ENCODE measurements at regions not wholly inside any gene's neighbourhood (a gene's known extent, or its start where the extent isn't known, plus 50 kb on each side); places are given as distances from the start of the nearest gene placed in this dataset.

DNA sequence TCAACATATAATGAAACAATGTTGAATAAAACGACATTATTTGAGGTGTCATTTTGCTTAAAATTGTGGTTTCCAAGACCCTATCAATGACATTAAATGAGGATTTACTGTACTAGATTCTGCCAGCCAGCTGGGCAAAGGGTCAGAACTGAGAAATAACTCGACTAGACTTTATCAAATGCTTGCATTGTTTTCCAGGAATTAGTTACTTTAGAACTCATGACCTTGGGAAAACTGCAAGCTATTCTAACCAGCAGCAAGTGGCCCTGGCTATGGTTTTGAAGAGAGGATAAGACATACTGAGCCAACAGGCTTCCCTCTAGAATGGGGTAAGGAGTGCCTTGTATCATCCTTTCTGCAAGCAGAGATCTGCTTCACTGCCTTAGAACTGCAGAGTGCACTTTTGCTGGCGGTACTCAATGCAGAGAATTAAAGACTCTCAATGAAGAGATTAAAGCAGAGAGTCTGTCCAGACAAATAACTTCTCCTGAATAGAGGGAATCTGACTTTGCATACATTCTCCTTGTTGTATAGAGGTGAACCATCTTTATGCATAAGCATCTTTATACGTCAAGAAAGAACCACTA, 281.5 kb downstream of the ARL4A start:
- Histone ChIP-seq H3K4me3 (no peak overlapping the region), H3K27me3 (ENCODE audit: insufficient read depth in 3 of 3, low read length in 2 of 3) (no peaks in the 10 kb centered on the region), H3K27ac (no peak overlapping the region), H3K9me3 (no peaks in the 10 kb centered on the region), H3K36me3 (ENCODE audit: insufficient read depth in 1 of 2, low read depth in 1 of 2) (no peaks in the 10 kb centered on the region), H3K4me1 (no peaks in the 10 kb centered on the region)
- no peak for DNase-seq
- no peak for TF ChIP-seq CTCF (IDR thresholded peaks at IDR 0.05)
- 67 to 81% (median 71%) methylated on average over 4 of the region's 4 CpGs for WGBS, 3 donors
- ATAC-seq = no peak
- intact Hi-C loops (cut with DNase I) = no loop called here

DNA sequence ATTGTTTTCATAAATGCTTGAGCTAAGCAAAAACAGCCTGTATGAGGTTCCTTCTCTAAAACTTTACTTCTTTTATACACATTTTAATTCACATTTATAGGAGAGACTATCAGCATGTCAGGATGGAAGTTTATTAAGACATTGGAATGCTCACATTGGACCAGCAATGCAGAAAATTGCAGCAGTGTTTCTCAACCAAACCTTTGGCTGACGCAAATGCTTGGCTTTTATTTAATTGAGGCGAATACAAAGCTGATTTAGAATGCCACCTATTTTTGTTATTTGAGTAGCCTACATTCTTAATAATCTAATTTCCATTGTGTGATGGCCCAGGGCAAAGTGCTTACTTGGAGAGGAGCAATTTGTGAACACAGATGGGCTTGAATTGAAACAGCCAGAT, 283.2 kb downstream of the ARL4A start:
- H3K9me3 ChIP-seq = no peaks in the 10 kb centered on the region
- no peaks in the 10 kb centered on the region for H3K36me3 ChIP-seq (ENCODE audit: insufficient read depth in 1 of 2, low read depth in 1 of 2)
- no peaks in the 10 kb centered on the region for H3K27me3 ChIP-seq (ENCODE audit: insufficient read depth in 3 of 3, low read length in 2 of 3)
- TF ChIP-seq CTCF (IDR thresholded peaks at IDR 0.05) = no peak
- 65 to 86% (median 78%) methylated on average over 2 of the region's 2 CpGs for WGBS, 3 donors
- H3K27ac ChIP-seq = no peak overlapping the region
- no peaks in the 10 kb centered on the region for H3K4me1 ChIP-seq
- ATAC-seq = no peak
- H3K4me3 ChIP-seq = no peak overlapping the region
- intact Hi-C loops (cut with DNase I) = no loop called here
- no peak for DNase-seq

DNA sequence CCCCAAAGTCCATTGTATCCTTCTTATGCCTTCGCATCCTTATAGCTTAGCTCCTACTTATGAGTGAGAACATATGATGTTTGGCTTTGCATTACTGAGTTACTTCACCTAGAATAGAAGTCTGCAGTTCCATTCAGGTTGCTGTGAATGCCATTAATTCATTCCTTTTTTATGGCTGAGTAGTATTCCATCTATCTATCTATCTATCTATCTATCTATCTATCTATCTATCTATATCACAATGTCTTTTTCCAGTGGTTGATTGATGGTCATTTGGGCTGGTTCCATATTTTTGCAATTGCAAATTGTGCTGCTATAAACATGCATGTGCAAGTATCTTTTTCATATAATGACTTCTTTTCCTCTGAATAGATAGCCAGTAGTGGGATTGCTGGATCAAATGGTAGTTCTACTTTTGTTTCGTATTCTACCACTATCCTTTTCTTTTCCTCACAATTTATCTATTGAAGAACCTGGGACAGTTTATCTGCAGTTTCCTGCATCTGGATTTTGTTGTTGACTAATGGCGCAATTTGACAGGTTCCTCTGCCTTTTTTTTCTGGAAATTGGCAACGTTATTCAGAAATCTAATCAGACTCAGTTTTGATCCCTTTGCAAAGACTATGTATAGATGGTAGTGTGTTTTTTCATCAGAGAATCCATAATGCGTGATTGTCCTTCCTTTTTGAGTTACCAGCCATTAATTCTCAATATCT, 287.2 kb downstream of the ARL4A start:
- no peaks in the 10 kb centered on the region for H3K27me3 ChIP-seq (ENCODE audit: insufficient read depth in 3 of 3, low read length in 2 of 3)
- TF ChIP-seq CTCF (IDR thresholded peaks at IDR 0.05) = no peak
- no peak for ATAC-seq
- DNase-seq = no peak
- no peak overlapping the region for H3K27ac ChIP-seq
- H3K9me3 ChIP-seq = no peaks in the 10 kb centered on the region
- H3K36me3 ChIP-seq (ENCODE audit: insufficient read depth in 1 of 2, low read depth in 1 of 2) = no peaks in the 10 kb centered on the region
- WGBS, 3 donors = 88 to 91% (median 91%) methylated on average over 5 of the region's 5 CpGs
- H3K4me1 ChIP-seq = no peaks in the 10 kb centered on the region
- H3K4me3 ChIP-seq = no peak overlapping the region
- intact Hi-C loops (cut with DNase I) = no loop called here

GRCh38 chr7:12975412-12975811, 288.0 kb downstream of the ARL4A start:
- no peak overlapping the region for H3K4me3 ChIP-seq
- H3K27me3 ChIP-seq (ENCODE audit: insufficient read depth in 3 of 3, low read length in 2 of 3) = no peaks in the 10 kb centered on the region
- no peaks in the 10 kb centered on the region for H3K36me3 ChIP-seq (ENCODE audit: insufficient read depth in 1 of 2, low read depth in 1 of 2)
- H3K9me3 ChIP-seq = no peaks in the 10 kb centered on the region
- intact Hi-C loops (cut with DNase I) = no loop called here
- ATAC-seq = no peak
- no peak for TF ChIP-seq CTCF (IDR thresholded peaks at IDR 0.05)
- no peaks in the 10 kb centered on the region for H3K4me1 ChIP-seq
- H3K27ac ChIP-seq = no peak overlapping the region
- no peak for DNase-seq

GRCh38 chr7:12979181-12979580, 291.7 kb downstream of the ARL4A start:
- intact Hi-C loops (cut with DNase I) = no loop called here
- H3K4me1 ChIP-seq = no peaks in the 10 kb centered on the region
- no peak overlapping the region for H3K27ac ChIP-seq
- no peaks in the 10 kb centered on the region for H3K27me3 ChIP-seq (ENCODE audit: insufficient read depth in 3 of 3, low read length in 2 of 3)
- H3K36me3 ChIP-seq (ENCODE audit: insufficient read depth in 1 of 2, low read depth in 1 of 2) = no peaks in the 10 kb centered on the region
- no peaks in the 10 kb centered on the region for H3K9me3 ChIP-seq
- DNase-seq = no peak
- no peak for ATAC-seq
- H3K4me3 ChIP-seq = no peak overlapping the region
- WGBS, 3 donors = 82 to 87% (median 84%) methylated on average over 3 of the region's 3 CpGs
- TF ChIP-seq CTCF (IDR thresholded peaks at IDR 0.05) = no peak

Measured in psoas muscle (tissue), 7 donors.